ENCODE measurements at regions not wholly inside any gene's neighbourhood (a gene's known extent, or its start where the extent isn't known, plus 50 kb on each side); places are given as distances from the start of the nearest gene placed in this dataset.

GRCh38 chr2:133673305-133673905, 105.1 kb upstream of the NCKAP5 start (continued):
- no peak for TF ChIP-seq CBX3 (IDR thresholded peaks at IDR 0.05; ENCODE audit: low read depth)
- no peak for TF ChIP-seq POLR2A (IDR thresholded peaks at IDR 0.05; ENCODE audit: borderline replicate concordance, extremely low read depth, insufficient read depth, insufficient read length)
- no peak for TF ChIP-seq TCF7L2 (IDR thresholded peaks at IDR 0.05; ENCODE audit: borderline replicate concordance, extremely low read depth, insufficient read depth, insufficient read length)
- no peak for TF ChIP-seq EZH2phosphoT487 (IDR thresholded peaks at IDR 0.05; ENCODE audit: borderline replicate concordance)
- TF ChIP-seq SP1 (IDR thresholded peaks at IDR 0.05; ENCODE audit: low read depth): no peak
- TF ChIP-seq CTCF (IDR thresholded peaks at IDR 0.05 in 2 of 3, conservative IDR thresholded peaks at IDR 0.05 in 1 of 3; ENCODE audit: borderline replicate concordance in 1 of 3, insufficient read depth in 1 of 3, low read depth in 2 of 3, low read length in 2 of 3): no peak
- no peak for TF ChIP-seq JUND (IDR thresholded peaks at IDR 0.05)
- TF ChIP-seq YY1 (IDR thresholded peaks at IDR 0.05; ENCODE audit: extremely low read depth, insufficient replicate concordance, low read depth, low read length): no peak

- Histone ChIP-seq H3K4me3 (replicated peaks in 1 of 2; ENCODE audit: low read depth in 1 of 2, low read length in 2 of 2) (no peak overlapping the region), H3K4me1 (ENCODE audit: control insufficient read depth in 1 of 2, insufficient read depth in 2 of 2, low read length in 2 of 2) (no peaks in the 10 kb centered on the region), H3K36me3 (ENCODE audit: control insufficient read depth in 1 of 2, insufficient read depth in 2 of 2, low read length in 2 of 2) (no peaks in the 10 kb centered on the region), H3K4me2 (ENCODE audit: low read length) (no peak overlapping the region), H3K9me3 (ENCODE audit: control insufficient read depth in 1 of 2, insufficient read depth in 1 of 2, low read depth in 1 of 2, low read length in 2 of 2) (no peaks in the 10 kb centered on the region), H3K27ac (ENCODE audit: low read depth, low read length) (no peak overlapping the region), H2AFZ (ENCODE audit: low read depth, low read length, poor library complexity, severe bottlenecking) (no peak overlapping the region), H3K9me2 (ENCODE audit: insufficient read depth) (no peaks in the 10 kb centered on the region), H3K79me2 (ENCODE audit: insufficient read depth, low read length) (no peaks in the 10 kb centered on the region), H4K20me1 (ENCODE audit: insufficient read depth) (no peaks in the 10 kb centered on the region), H3K9ac (ENCODE audit: low read length) (no peak overlapping the region), H3K27me3 (ENCODE audit: insufficient read depth, low read length) (no peaks in the 10 kb centered on the region)
- ATAC-seq (no peak), DNase-seq (ENCODE audit: low read depth, low spot score) (no peak)
- no peak for TF ChIP-seq ZNF274 (IDR thresholded peaks at IDR 0.05; ENCODE audit: low read depth, low read length)
- TF ChIP-seq EZH2 (IDR thresholded peaks at IDR 0.05): no peak
- TF ChIP-seq TCF7L2 (IDR thresholded peaks at IDR 0.05; ENCODE audit: borderline replicate concordance, extremely low read depth, insufficient read depth, insufficient read length): no peak
- TF ChIP-seq MAX (IDR thresholded peaks at IDR 0.05): no peak
- no peak for TF ChIP-seq SP1 (IDR thresholded peaks at IDR 0.05; ENCODE audit: low read depth)
- TF ChIP-seq POLR2AphosphoS5 (IDR thresholded peaks at IDR 0.05; ENCODE audit: low read depth, low read length): no peak
- TF ChIP-seq JUND (IDR thresholded peaks at IDR 0.05): no peak
- TF ChIP-seq CTCF (IDR thresholded peaks at IDR 0.05 in 2 of 3, conservative IDR thresholded peaks at IDR 0.05 in 1 of 3; ENCODE audit: borderline replicate concordance in 1 of 3, insufficient read depth in 1 of 3, low read depth in 2 of 3, low read length in 2 of 3): no peak
- TF ChIP-seq POLR2A (IDR thresholded peaks at IDR 0.05; ENCODE audit: borderline replicate concordance, extremely low read depth, insufficient read depth, insufficient read length): no peak
- no peak for TF ChIP-seq FOSL1 (IDR thresholded peaks at IDR 0.05; ENCODE audit: low read depth)
- TF ChIP-seq SRF (IDR thresholded peaks at IDR 0.05; ENCODE audit: low read depth): no peak
- no peak for TF ChIP-seq EZH2phosphoT487 (IDR thresholded peaks at IDR 0.05; ENCODE audit: borderline replicate concordance)
- BruUV-seq (replicated peaks): no TSS peak
- RAD21 ChIA-PET (ENCODE audit: low non-redundant PET in 1 of 2, low total read pairs in 2 of 2, uncharacterized antibody in 2 of 2, unreplicated experiment in 2 of 2): no interaction called here
- CTCF ChIA-PET: no interaction called here
- POLR2A ChIA-PET: no interaction called here
- intact Hi-C loops (cut with micrococcal nuclease): no loop called here
Observed at GRCh38 chr2:133674066-133674432, 105.8 kb upstream of the NCKAP5 start.
